ENCODE measurements at regions not wholly inside any gene's neighbourhood (a gene's known extent, or its start where the extent isn't known, plus 50 kb on each side); places are given as distances from the start of the nearest gene placed in this dataset.
"Not testable (repeated sequence)": the region's sequence is repeated elsewhere in the genome, so short reads cannot be mapped to it uniquely, and the experiment has no call there.

- intact Hi-C loops (cut with DNase I); DNase-seq; ATAC-seq (ENCODE audit: poor library complexity): not testable (repeated sequence)
Observed at GRCh38 chr15:22134941-22135566, 54.7 kb downstream of the OR4M2 start.

DNA sequence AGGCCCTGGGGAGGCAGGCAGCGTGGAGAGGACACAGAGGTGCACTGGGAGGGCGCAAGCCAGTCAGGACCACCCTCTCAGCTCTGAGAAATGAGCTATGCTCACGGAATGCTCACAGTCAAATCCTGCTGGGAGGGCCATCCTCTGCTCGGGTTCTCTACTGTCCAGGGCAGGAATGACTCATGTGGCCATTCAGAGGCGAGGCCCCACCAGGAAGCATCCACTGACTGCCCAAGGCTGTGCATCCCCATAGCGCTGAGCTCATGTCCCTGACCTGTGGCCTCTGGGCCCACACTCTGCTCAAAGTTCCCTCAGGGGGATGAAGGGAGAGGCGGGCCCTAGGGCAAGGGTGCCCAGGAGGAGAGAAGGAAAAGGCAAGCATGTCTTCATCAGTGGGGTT, 57.2 kb downstream of the OR4M2 start:
- DNase-seq; ATAC-seq (ENCODE audit: poor library complexity); intact Hi-C loops (cut with DNase I): not testable (repeated sequence)

DNA sequence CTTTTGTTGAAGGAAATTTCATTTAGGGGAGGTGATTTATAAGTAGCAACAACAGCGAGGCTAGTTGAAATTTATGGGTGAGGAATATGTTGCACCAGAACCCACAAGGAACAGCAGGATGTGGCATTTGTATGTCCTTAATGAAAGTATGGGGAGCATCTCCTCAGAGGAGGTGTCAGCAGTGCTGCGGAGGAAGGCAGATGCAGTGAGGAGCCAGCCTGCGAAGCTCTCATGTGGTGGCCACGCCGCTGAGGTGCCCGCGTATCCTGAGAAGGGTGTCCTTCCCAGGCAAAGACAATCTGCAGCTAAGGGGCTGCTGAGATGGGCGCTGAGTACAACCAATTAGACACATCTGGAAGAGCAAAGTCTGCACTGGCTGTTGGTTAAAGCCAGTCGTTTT, 60.8 kb downstream of the OR4M2 start:
- intact Hi-C loops (cut with DNase I); ATAC-seq (ENCODE audit: poor library complexity); DNase-seq: not testable (repeated sequence)

DNA sequence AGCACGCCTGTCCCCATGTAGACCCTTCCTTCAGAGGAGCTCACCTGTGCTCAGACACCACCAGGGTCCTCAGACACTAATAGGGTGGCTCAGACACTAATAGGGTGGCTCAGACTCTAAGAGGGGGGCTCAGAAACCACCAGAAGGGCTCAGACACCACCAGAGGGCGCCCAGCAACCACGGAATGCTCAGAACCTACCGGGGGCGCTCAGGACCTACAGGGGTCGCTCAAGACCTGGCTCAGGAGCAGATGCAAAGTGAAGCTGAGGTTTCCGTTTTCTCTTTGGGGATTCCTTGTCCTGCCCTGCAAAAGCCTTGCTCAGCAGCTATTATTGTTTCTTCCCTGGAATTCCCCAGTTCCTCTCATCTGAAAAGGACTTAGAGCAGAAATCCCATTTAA, 67.8 kb downstream of the OR4M2 start:
- ATAC-seq (ENCODE audit: poor library complexity); intact Hi-C loops (cut with DNase I); DNase-seq: not testable (repeated sequence)

GRCh38 chr15:22158243-22158642, 77.9 kb downstream of the OR4M2 start:
- DNase-seq; intact Hi-C loops (cut with DNase I); ATAC-seq (ENCODE audit: poor library complexity): not testable (repeated sequence)

DNA sequence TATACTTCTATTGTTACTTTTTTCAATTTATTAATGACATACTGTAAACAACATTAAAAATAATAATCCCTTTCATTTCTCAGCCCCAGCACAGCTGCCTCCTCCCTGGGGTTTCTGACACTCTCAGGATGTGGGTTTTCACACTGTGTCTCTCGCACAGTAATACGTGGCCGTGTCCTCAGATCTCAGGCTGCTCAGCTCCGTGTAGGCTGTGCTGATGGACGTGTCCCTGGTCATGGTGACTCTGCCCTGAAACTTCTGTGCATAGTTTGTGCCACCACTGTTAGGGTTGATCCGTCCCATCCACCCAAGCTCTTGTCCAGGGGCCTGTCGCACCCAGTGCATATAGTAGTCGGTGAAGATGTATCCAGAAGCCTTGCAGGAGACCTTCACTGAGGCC, 80.0 kb downstream of the OR4M2 start:
- ATAC-seq (ENCODE audit: poor library complexity); DNase-seq; intact Hi-C loops (cut with DNase I): not testable (repeated sequence)

DNA sequence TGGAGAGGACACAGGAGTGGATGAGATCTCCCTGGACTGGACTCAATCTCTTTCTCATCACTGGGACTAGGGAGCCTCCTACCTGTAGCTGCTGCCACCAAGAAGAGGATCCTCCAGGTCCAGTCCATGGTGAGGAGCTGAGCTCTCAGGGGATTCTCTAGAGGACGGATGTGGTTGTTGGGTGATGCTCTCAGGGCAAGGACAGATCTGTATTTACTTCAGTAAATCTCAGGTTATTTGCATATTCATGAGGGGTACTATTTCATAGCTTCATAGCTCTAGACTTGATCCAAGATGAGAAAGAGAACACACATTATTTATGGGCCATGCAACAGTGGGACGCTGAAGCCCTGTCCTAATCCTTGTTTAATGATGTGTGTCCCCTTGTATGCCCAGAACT, 80.4 kb downstream of the OR4M2 start:
- intact Hi-C loops (cut with DNase I); ATAC-seq (ENCODE audit: poor library complexity): not testable (repeated sequence)

GRCh38 chr15:22161398-22161797, 81.1 kb downstream of the OR4M2 start:
- intact Hi-C loops (cut with DNase I); DNase-seq; ATAC-seq (ENCODE audit: poor library complexity): not testable (repeated sequence)

More for the DNA sequence above, 80.4 kb downstream of the OR4M2 start:
- DNase-seq, result not testable (repeated sequence)

DNA sequence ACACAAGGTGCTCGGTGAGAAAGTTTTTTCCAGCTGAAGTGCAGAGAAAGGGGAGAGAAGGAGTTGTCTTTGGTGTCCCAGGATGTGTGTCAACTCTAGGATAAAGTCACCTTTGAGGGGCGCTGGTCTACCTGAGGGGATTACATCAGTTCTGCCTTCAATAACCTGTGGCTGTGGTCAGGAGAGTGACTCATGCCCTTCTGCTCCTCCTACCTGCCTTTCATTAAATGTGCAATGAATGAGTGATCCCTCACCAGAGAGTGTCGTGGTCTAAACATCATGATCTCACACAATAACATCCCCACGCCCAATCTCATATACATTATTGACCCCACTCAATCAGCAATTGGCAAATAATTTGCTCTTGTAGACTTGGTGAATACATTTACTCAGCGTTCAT, 83.4 kb downstream of the OR4M2 start:
- intact Hi-C loops (cut with DNase I); DNase-seq; ATAC-seq (ENCODE audit: poor library complexity): not testable (repeated sequence)

DNA sequence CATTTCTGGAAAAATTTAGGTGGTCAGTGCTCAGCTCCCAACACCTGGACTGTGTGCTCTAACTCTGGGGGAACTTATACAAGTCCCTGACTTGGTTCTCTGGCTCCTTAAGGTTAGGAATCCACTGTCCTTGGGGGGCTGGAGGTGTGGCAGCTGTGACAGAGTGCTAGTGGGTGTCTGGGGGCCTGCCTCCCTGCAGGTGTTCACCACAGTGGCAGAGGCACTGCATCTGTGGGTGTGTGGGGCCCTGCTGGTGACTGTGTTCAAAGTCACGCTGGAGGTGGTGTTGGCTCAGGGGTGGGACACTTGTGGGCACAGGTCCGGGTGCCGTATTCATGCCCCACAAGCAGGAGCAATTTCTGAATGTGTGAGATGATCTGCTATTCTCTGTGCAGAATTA, 87.2 kb downstream of the OR4M2 start:
- intact Hi-C loops (cut with DNase I); DNase-seq; ATAC-seq (ENCODE audit: poor library complexity): not testable (repeated sequence)

- ATAC-seq (ENCODE audit: poor library complexity), result peak; percentile 76
- DNase-seq; intact Hi-C loops (cut with DNase I): not testable (repeated sequence)
Observed at GRCh38 chr15:22173029-22173998, 93.0 kb downstream of the OR4M2 start.

- DNase-seq; ATAC-seq (ENCODE audit: poor library complexity); intact Hi-C loops (cut with DNase I): not testable (repeated sequence)
Observed at GRCh38 chr15:22174088-22174487, 93.8 kb downstream of the OR4M2 start.

GRCh38 chr15:22177965-22178364, 97.6 kb downstream of the OR4M2 start:
- ATAC-seq (ENCODE audit: poor library complexity); DNase-seq; intact Hi-C loops (cut with DNase I): not testable (repeated sequence)

DNA sequence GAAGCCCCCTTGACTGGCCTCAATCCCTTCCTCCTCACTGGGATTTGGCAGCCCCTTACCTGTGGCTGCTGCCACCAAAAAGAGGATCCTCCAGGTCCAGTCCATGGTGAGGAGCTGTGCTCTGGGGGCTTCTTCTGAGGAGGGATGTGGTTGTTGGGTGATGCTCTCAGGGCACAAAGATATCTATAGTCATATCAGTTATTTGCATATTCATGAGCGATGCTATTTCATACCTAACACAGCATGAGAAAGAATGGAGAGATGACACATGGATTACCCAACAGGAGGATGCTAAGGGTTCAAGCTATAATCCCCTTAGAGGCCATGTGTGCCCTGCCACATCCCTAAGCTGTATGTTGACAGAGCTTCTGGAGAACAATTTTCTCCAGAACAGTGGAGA, 98.1 kb downstream of the OR4M2 start:
- intact Hi-C loops (cut with DNase I); ATAC-seq (ENCODE audit: poor library complexity); DNase-seq: not testable (repeated sequence)

DNA sequence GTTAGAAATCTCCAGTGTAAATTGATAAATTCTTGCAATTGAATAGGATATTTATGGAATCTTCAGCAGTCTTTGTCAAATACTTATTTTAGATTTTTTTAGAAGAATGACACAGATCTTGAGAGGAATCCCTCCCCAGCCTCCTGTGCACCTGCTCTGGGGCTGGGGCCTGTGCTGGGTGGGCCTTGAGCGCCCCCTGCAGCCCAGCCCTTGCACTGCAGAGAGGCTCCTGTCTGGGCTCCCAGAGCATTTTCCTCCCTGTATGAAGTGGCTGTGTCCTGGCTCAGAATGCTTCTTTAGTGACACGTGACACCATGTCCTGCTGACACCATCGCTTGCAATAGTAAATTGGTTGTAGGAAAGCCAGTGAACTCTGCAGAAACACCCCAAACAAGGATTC, 98.7 kb downstream of the OR4M2 start:
- DNase-seq; ATAC-seq (ENCODE audit: poor library complexity); intact Hi-C loops (cut with DNase I): not testable (repeated sequence)

DNA sequence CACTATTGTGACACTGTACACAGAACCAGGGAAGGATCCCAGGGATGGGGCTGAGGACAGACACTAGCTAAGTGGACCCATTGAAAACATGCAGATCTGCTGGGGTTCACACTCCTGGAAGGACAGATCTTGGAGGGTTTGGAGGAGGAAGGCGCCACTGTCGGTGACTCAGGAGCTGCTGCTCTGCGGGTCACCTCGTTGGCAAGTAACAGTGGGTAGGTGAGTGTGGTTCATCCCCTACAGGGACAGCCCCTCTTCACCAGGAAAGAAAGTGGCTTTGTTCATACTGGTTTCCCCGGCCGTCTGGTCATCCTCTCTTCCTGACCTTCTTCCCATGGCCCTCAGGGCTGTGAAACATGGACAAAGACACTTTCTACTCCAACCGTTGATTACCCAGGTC, 100.3 kb downstream of the OR4M2 start:
- ATAC-seq (ENCODE audit: poor library complexity); intact Hi-C loops (cut with DNase I); DNase-seq: not testable (repeated sequence)

DNA sequence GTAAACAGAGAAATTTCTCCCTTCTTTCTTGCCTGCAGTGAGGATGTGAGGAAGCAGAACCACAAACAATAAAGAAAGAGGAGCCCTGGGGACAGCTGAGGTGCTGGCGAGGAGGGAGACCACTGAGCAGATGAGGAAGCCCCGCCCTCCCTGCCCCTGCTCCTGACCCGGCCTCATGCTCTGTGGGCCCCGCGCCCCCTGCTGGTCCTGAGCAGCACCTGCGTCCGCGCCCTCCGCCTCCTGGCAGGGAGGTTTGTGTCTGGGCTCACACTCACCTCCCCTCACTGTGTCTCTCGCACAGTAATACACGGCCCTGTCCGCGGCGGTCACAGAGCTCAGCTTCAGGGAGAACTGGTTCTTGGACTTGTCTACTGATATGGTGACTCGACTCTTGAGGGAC, 104.4 kb downstream of the OR4M2 start:
- ATAC-seq (ENCODE audit: poor library complexity); intact Hi-C loops (cut with DNase I); DNase-seq: not testable (repeated sequence)

GRCh38 chr15:22186846-22187532, 106.7 kb downstream of the OR4M2 start:
- ATAC-seq (ENCODE audit: poor library complexity); intact Hi-C loops (cut with DNase I): not testable (repeated sequence)

DNA sequence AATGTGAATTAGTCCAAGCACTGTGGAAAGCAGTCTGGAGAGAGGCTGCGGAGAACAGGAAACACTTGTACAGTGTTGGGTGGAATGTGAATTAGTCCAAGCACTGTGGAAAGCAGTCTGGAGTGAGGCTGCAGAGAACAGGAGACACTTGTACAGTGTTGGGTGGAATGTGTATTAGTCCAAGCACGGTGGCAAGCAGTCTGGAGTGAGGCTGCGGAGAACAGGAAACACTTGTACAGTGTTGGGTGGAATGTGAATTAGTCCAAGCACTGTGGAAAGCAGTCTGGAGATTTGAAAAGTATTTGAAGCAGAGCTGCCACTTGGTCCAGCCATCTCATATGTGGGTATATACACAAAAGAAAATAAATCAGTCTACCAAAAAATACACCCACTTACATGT, 111.5 kb downstream of the OR4M2 start:
- DNase-seq; intact Hi-C loops (cut with DNase I); ATAC-seq (ENCODE audit: poor library complexity): not testable (repeated sequence)

More at GRCh38 chr15:22186846-22187532, 106.7 kb downstream of the OR4M2 start:
- DNase-seq, result not testable (repeated sequence)
